NCI-H748 (cell line): ENCODE measurements at regions not wholly inside any gene's neighbourhood (a gene's known extent, or its start where the extent isn't known, plus 50 kb on each side); places are given as distances from the start of the nearest gene placed in this dataset.

ENCODE experiments used
- DNase-seq: peaks from one replicate; lab custom pipeline; 2025; ENCODE audit not compliant: unreplicated experiment; lab: John Stamatoyannopoulos, UW

DNA sequence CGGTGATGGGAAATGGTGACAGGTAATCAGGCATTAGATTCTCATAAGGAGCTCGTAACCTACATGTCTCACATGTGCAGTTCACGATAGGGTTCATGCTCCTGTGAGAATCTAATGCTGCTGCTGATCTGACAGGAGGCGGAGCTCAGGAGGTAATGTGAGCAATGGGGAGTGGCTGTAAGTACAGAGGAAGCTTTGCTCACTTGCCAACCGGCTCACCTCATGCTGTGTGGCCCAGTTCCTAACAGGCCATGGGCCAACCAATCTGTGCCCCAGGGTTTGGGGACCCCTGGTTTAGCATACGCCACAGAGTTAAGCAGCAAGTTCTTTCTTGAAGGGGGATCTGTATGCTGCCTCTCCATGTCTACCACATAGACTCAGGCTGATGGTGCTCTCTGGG is 133.1 kb downstream of the IQUB start:
- DNase-seq, result no peak

DNA sequence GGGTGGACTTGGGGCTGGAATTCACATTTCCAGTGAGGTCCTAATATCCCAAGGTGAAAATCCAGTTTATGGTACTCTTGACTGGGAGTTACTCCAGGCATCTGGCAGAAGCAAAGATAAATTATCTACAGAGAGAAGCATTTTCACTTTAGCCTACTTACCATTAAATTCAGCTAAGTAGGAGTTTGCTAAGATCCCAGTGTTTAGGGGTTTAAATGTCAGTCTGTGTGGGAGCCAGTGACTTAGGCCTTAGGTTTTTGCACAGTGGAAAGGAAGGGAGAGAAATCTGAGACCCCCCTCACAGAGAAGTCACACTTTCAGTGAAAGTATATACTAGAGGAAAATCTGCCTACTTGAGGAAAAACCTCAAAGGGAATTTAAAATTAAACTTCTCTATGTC is 134.2 kb downstream of the IQUB start:
- DNase-seq, result no peak

DNA sequence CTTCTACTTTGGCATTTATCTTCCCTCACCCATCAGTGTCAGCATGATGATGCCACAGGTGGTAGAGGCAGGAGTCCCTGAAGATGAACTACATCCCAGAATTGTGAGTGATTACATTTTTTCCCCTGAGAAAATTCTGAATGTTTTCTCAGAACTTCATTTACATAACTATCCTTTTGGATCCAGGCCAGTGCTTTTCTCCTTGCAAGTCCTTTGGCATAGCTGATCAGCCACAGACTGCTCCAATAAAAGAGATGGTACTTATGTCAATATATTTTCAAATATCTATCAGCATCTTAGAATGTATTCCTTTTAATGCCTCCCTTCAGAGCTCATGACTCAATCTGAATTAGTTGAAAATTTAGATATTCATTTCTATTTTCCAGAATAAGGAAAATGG is 135.5 kb downstream of the IQUB start:
- no peak for DNase-seq

DNA sequence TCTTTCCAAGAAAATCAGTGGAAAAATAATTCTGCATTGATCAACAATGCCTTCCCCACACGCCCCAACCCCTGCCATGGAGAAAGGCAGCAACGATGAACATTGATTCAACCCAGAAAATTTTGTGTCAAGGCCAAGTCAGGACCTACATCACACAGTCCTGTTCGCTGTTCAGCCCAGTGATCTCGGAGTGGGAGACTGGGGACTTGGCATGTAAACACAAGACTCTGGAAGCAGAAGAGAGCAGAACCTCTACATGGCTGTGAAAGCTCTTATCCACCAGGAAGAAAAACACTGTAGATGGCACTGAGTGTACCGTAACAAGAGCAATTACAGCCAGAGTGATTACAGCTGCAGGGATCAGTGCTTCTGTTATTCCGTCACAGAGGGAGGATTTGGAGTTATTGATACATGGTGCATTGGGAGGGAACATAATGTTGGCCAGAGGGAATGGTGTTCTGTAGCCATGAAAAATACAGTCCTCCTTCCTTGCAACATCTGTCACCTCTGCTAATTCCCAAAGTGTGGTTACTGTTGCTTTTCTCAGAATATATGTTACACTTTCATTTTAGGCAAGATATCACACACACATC is 136.6 kb downstream of the IQUB start:
- peak; percentile 10 for DNase-seq

DNA sequence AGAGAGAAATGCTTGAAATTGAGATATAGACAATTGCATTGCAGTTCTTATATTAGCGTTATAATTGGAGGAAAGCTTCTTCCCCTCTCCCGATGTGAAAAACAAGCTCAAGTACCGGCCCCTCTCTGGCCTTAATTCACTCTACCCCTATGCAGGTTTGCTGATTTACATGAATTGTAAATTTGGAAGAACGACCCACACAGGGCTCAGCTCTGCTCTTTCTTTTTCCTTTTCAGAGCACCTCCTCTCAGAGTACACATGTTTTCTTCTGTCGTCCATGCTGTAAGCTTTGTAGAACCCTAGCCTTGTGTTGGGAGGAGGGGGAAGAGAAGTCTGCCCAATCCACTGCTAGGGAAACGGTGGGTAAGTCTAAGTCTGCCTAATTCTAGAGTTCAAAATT is 140.8 kb downstream of the IQUB start:
- DNase-seq, result no peak

DNA sequence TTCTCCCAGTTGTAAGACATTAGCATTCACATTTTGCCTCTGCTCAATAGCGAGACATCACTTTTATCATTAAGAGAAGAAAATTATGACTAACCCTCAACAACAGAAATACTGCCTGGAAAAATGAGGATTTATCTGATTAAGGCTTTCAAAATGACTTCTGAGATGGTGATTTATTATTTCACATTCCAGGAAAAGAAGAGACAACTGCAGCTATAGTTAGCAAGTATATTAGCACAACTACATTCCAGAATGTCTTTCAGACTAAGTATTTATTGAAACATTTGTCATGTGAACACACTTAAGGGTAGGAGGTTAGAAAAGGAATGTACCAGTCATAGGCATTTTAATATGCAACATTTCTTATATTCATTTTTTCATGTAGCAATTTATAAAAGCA is 162.0 kb downstream of the IQUB start:
- DNase-seq, result no peak

DNA sequence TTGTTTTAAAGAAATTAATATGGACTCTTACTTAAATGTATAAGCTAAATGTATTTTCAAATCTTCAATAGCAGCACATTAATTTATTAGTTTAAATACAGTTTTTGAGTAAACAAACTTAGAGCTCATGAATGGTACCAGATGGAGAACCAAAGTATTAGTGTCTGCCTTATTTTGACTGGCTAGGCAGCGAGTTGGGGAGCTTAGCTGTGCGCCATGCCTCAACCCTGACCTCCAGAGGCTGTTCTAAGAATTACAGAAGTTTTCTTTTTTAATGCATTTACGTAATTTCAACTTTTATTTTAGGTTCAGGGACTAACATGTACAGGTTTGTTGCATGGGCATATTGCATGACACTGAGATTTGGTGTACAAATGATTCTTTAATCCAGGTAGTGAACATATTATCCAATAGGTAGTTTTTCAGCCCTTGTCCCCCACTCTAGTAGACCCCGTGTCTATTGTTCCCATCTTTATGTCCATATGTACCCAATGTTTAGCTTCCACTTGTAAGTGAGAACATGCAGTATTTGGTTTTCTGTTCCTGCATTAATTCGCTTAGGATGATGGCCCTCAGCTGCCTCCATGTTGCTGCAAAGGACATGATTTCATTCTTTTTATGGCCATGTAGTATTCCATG is 166.8 kb downstream of the IQUB start:
- DNase-seq, result peak; percentile 52

DNA sequence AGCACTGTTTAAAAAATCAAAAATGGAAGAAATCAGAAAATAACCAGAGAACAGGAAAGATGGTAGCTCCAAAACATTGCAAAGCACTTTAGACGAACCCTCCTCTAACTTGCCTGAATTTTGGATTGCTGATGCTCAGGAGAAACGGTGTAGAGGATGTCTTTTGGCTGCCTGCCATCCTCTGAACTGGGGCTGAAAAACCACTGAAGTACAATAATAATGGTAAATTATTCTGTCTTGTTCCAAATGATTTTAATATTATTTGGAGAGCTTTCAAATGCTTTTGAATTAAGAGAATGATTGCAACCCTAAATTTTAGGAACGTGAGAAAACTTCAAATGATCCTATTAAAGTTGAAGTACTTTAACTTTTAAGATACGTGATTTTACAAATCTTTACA is 167.3 kb upstream of the SLC13A1 start:
- DNase-seq, result peak; percentile 29

DNA sequence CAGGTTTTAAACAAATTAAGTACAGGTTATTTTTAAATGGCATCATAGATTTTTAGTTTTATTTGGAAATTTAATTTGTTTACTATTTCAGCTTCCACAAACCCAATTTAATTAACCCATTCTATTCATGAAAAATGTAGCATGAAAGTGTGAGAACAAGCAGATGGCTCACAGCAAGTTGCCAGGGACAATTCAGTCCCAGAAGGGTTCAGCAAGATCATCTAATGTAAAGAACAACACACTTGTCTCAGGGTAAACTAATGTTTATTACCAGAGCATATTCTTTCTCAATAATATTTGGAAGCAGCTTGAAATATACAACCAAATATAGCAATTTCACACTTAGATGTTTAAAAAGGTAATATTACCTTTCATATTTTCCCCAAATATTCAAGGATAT is 166.9 kb upstream of the SLC13A1 start:
- no peak for DNase-seq

DNA sequence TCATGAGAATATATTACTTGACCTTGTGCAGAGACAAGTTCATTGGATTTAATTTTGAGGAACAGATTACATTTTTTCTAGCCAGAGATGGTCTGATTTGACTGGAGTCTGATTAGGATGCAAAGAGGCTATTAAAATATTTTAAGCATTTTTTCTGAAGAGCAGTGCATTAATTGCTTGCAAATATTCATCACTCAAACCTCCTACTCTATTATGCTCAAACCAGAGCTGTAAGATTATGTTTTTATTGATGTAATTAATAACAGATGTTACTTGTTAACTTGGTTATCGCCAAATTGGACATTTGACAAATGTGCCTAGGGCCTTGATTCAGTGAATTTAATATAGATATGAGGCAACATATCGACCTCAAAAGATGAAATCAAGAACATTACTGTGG is 160.9 kb upstream of the SLC13A1 start:
- no peak for DNase-seq

DNA sequence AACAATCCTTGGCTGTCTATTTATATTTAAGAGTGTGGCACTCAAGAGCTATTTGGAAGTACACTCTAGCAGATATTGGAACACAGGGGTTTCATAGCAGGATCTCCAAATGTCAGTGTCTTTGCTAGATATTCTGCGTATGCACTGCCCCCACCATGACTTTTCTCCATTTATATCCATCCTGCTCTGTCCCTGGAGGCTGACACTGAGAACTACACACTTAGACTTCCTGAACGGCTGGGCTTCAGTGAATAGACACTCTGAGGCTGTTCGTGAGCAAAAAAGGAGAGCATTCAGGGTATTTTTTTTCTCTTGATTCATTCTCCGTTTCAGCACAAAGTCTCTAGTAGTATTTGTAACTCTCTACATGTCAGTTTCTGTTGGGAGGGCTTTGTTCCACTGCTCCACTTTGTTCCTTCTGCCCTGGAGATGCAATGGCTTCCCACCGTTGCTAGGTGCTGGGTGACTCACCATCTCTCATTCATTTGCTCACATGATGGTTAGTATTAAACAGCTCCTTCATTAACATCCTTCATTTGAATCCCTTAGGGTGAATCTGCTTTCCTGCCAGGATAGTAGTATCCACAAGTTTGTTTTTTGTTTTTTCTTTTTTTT is 155.9 kb upstream of the SLC13A1 start:
- peak; percentile 55 for DNase-seq

DNA sequence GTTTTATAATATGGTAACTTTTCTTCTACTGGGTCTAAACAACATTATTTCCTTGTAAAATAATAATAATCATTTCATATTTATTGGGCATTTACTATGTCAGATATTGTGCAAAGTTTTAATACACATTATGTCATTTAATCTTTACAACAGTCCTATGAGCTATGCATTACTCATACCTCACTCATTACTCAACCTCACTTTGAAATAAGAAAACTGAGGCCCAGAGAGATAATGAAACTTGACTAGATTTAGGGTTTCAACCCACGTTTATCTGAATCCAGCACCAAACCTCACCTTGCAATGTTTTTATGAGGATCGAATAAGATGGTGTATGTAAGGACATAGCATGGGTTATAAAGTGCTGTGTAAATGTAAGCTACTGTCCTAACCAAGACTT is 153.2 kb upstream of the SLC13A1 start:
- DNase-seq, result no peak

DNA sequence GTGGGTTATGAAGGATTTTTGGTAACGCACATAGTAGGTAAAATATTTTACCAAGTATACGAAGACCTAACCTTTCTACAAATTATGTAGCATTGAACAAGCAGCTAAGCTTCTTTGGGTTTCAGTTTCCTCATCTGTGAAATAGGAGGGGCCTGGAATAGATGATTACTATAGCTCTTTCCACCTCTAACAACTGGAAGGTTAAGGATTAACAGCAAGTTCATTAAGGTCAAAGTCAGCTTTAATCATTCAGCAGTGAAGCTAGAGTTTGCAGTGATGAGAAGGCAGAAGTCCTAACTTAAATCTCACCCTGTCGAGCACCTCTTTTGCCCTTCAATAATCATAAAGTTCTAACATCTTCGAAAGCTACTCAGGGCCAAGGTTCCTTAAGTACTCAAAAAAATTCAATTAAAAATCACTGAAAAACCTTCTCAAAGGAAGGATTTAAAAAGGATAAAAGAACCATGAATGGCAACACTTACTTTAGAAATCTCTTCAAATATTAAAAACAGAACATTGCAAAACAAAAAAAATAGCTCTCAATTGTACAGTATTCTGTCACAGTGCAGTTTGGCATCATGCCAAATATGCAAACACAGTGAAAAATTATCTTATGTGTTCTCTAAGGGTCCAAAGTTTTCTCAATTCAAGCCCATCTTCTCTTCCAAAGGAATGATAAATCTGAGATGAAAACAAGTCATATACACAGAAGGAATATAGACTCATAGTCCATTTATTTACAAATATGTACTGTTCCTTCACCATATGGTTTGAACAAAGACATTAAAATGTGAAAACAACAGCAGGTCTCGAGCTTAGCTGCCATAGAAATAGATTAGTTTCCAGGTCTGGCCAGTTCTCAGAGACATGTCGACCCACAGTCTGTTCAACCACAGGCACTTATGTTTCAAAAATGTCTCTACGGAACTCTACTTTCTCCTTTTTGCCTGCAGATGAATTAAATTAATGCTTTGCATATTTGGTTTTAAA is 152.0 kb upstream of the SLC13A1 start:
- peak; percentile 12 for DNase-seq

DNA sequence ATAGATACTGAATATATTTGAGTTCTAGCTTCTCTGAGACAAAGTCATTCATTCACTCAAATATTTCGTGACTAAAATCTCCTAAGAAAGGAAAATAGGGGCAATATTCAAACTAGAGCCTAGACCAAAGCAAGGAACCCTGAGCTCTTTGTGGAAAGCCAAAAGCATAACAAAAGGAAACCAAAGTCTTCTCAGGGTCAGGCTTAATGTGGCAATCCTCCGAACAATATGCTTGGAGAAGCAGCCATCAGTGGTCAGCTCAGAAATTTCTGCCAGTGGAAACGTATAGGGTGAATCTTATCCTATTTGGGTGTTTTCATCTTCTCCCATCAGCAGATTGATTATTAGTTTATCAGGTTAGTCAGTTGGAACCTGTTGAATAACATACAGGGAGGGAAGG is 151.3 kb upstream of the SLC13A1 start:
- DNase-seq, result no peak

DNA sequence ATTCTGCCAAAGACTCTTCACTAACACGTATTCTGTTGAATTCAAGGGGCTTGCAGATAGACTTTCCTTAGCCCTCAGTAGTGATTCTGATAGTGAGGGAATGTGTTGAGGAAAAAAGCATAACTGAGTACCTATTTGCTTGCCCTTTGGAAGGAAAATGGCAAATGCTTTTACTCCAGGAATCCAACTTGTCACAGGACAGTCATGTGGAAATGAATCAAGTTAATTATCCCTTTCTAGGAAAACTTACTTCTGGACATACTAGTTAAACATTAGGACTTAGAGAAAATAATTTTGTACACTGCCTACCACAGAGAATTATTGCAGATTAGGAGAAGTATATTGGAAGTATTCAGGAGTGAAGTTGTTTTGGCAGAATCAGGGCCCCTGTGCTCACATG is 148.9 kb upstream of the SLC13A1 start:
- no peak for DNase-seq

DNA sequence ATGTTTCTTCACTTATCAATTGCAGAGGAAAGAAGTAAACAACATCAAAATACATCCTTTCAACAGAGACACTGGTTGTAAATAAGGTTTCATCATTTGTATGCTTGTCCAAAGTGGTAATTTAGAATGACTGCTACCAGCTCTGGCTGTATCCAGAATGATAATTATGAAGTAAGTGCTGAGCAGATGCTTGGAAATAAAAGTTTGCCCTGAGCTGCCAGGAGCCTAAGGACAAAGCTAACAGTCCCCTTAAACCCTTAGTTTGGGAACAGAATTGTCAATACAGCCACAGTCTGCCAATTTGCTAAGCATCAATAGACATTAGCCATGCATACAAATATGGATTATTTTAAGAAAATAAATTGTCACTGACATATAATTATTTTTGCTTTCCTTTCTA is 147.0 kb upstream of the SLC13A1 start:
- no peak for DNase-seq

DNA sequence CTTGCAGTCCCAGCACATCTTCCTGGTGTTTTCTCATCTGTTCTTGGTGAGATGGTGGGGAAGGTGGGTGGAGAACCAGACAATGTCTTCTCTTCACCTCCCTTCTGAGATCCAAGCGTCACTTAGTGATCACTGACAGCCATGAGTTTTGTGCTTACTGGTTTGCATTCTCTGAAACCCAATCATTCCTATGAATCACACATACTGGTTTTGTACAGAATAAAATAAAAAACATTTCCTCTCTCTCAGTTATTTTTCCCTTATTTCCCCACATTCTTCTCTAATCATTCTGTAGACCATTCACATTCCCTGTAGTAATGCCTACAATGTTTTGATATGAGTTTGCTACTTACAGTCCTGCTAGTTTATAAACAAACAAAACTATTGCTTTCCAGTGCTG is 143.8 kb upstream of the SLC13A1 start:
- DNase-seq, result no peak

DNA sequence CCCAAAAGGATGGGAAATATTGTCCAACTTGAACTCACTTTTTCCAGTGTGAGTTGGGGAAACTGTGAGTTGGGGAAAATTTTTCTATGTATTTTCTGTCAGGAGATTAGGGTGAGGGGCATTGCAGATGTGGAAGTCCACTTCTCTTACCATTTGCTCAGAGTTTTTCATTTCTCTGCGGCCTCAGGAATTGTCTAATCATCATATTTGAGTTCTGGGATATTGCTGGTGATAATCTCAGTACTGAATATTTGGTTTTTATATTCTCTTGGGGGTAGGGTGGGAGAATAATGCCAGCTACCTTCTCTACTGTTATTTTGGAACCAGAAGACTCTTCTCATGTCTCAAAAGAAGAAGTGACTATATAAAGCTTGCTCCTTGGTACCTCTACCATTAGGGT is 141.3 kb upstream of the SLC13A1 start:
- DNase-seq, result no peak

DNA sequence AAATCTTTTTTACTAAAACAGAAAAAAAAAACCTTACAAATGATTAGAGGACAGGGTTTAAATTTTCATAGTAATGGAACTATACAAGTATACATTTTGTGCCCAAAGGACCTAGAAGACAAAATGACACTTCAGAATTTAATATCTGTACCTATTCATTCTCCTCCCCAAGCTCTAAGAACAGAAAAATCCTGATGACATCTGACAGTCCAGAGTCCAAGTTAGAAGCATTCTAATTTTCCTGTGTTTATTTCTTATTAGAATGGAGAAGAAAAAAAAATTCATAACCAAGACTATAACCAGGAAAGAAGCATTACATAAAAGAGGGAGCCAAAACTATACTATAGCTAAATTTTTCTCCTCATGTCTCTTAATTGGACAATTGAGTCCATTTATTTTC is 138.9 kb upstream of the SLC13A1 start:
- no peak for DNase-seq

DNA sequence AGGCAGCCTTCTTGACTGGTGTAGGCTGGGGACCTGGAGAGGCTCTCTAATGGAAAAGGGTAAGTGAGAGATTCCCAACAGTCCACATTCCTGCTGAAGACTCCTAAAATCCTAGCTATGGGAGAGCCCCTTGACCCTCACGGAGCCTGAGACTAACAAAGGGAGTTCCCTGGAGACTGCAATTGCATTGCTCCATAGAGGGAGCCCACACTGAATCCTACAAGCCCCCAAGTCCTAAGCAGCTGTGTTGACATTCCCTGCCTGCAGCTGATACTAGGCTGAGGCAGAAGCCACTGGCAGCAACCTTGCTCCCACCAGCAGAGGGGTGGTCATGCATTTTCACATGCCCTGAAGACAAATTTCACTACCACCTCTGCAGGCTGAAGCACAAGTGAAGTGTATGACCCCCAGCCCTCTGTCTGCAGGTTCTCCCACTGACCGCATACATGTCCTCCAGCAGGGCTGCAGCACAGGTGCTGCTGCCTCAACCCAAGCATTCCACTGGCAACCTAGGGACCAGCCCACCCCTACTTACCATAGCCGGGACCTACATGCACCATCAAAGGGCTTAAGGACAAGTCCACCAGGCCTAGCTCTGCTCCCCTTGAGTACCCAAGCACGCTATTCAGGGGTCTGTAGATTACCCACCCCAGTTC is 130.3 kb upstream of the SLC13A1 start:
- DNase-seq, result no peak

DNA sequence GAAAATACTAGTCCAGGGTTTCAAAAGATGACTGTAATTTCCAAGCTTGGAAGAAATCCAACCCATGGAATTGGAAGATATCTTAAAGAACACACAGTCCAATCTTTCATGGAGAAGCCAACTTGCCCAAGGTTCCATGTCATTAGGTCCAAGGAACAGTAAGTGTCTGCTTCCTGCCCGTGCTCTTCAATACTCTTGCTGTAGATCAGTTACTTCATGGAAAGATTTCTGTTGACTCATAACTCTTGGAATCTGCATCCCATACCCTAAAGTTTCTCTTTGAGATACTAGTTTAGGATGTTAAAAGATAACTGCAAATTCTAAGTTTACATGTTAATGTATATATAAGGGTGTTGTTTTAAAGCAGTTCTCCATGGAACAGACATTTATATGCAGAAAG is 127.9 kb upstream of the SLC13A1 start:
- DNase-seq, result no peak
